MCF 10A (cell line): ENCODE measurements at regions not wholly inside any gene's neighbourhood (a gene's known extent, or its start where the extent isn't known, plus 50 kb on each side); places are given as distances from the start of the nearest gene placed in this dataset.

Experiments
- BruUV-seq: library from RNA; stranded (reverse); fragments of 400-500 nt; replicated peaks from 2 replicates; lab custom pipeline; 2021; lab: Mats Ljungman, UMichigan
- CTCF ChIA-PET: fragments of 300-600 bp; sonication (Branson Sonifier 250); formaldehyde crosslinking; extraction: SDS; loops from one replicate; lab custom pipeline; 2021; ENCODE audit warnings: antibody characterized with exemption, inconsistent platforms; lab: Yijun Ruan, JAX
- POLR2A ChIA-PET: fragments of 300-600, 350-650 bp; sonication (Branson Sonifier 250); formaldehyde crosslinking; extraction: SDS; loops from one replicate; lab custom pipeline; 2020; ENCODE audit warnings: antibody characterized with exemption, inconsistent platforms; lab: Yijun Ruan, JAX
- DNase-seq: peaks from one replicate; pipeline ENCODE4 v3.0.0-alpha.2; 2018; ENCODE audit not compliant: unreplicated experiment
- H3K27ac Mint-ChIP-seq: one replicate; pipeline ENCODE4 v1.8.0; 2022; ENCODE audit warnings: mild to moderate bottlenecking, low read depth, mixed read lengths; ENCODE audit not compliant: unreplicated experiment
- H3K27me3 Mint-ChIP-seq: one replicate; pipeline ENCODE4 v1.8.0; 2022; ENCODE audit warnings: mixed read lengths; ENCODE audit not compliant: insufficient read depth, unreplicated experiment
- H3K36me3 Mint-ChIP-seq: one replicate; pipeline ENCODE4 v1.8.0; 2022; ENCODE audit warnings: mild to moderate bottlenecking, moderate library complexity, mixed read lengths; ENCODE audit not compliant: insufficient read depth, unreplicated experiment
- H3K4me1 Mint-ChIP-seq: one replicate; pipeline ENCODE4 v1.8.0; 2022; ENCODE audit warnings: mixed read lengths; ENCODE audit not compliant: insufficient read depth, unreplicated experiment
- H3K4me3 Mint-ChIP-seq: one replicate; pipeline ENCODE4 v1.8.0; 2022; ENCODE audit warnings: mild to moderate bottlenecking, moderate library complexity, mixed read lengths; ENCODE audit not compliant: unreplicated experiment
- H3K9me3 Mint-ChIP-seq: one replicate; pipeline ENCODE4 v1.8.0; 2022; ENCODE audit warnings: mixed read lengths; ENCODE audit not compliant: unreplicated experiment
- CTCF ChIP-seq: fragments of 200-600 bp; IDR thresholded peaks from one replicate; pipeline ENCODE4 v1.8.0; 2022; ENCODE audit warnings: antibody characterized with exemption, mild to moderate bottlenecking; ENCODE audit not compliant: unreplicated experiment
- intact Hi-C: fragments of 100-400 bp; cut with micrococcal nuclease; formaldehyde crosslinking; loops from 2 replicates; pipeline ENCODE4 v1.14.1; 2022

GRCh38 chr21:23245255-23245654 is 2247.0 kb downstream of the NCAM2 start:
- ChIA-PET POLR2A (no interaction called here), CTCF (no interaction called here)
- DNase-seq = no peak
- Mint-ChIP-seq H3K27ac (no peak overlapping the region), H3K36me3 (no peaks in the 10 kb centered on the region), H3K4me1 (peaks cover 1% of the 10 kb centered on the region), H3K4me3 (no peak overlapping the region), H3K27me3 (no peaks in the 10 kb centered on the region), H3K9me3 (no peaks in the 10 kb centered on the region)
- intact Hi-C loops = no loop called here
- BruUV-seq = no TSS peak
- TF ChIP-seq CTCF = no peak

- no peaks in the 10 kb centered on the region for H3K4me1 Mint-ChIP-seq
- POLR2A ChIA-PET = no interaction called here
- H3K4me3 Mint-ChIP-seq = no peak overlapping the region
- no TSS peak for BruUV-seq
- H3K27me3 Mint-ChIP-seq = no peaks in the 10 kb centered on the region
- H3K9me3 Mint-ChIP-seq = no peaks in the 10 kb centered on the region
- no peak for TF ChIP-seq CTCF
- CTCF ChIA-PET = no interaction called here
- no peaks in the 10 kb centered on the region for H3K36me3 Mint-ChIP-seq
- intact Hi-C loops = no loop called here
- H3K27ac Mint-ChIP-seq = no peak overlapping the region
- no peak for DNase-seq
These were observed 2225.7 kb downstream of the NCAM2 start for GRCh38 chr21:23223882-23224281.

GRCh38 chr21:23218667-23219066 is 2220.5 kb downstream of the NCAM2 start:
- Mint-ChIP-seq H3K4me1 (no peaks in the 10 kb centered on the region), H3K27me3 (no peaks in the 10 kb centered on the region), H3K36me3 (peaks cover 6% of the 10 kb centered on the region), H3K4me3 (no peak overlapping the region), H3K27ac (no peak overlapping the region), H3K9me3 (peaks cover 7% of the 10 kb centered on the region)
- DNase-seq = peak; percentile 31
- TF ChIP-seq CTCF = no peak
- POLR2A ChIA-PET = interaction anchor here (0.6 kb wide), 1 partner anchor 363 kb away, joined by 3 read pairs; no protein-coding TSS in a partner anchor
- CTCF ChIA-PET = interaction anchor here (0.8 kb wide), 1 partner anchor 190 kb away, joined by 5 read pairs; no protein-coding TSS in a partner anchor
- BruUV-seq = no TSS peak
- intact Hi-C loops = no loop called here

- peaks cover 6% of the 10 kb centered on the region for H3K36me3 Mint-ChIP-seq
- no peak overlapping the region for H3K27ac Mint-ChIP-seq
- peak; percentile 35 for DNase-seq
- no peaks in the 10 kb centered on the region for H3K27me3 Mint-ChIP-seq
- H3K4me1 Mint-ChIP-seq = no peaks in the 10 kb centered on the region
- intact Hi-C loops = no loop called here
- no peak overlapping the region for H3K4me3 Mint-ChIP-seq
- ChIA-PET POLR2A (no interaction called here), CTCF (no interaction called here)
- TF ChIP-seq CTCF = no peak
- peaks cover 10% of the 10 kb centered on the region for H3K9me3 Mint-ChIP-seq
- no TSS peak for BruUV-seq
These were observed 2219.4 kb downstream of the NCAM2 start for GRCh38 chr21:23217597-23217996.
